HG03342 (cell line): ENCODE measurements at regions not wholly inside any gene's neighbourhood (a gene's known extent, or its start where the extent isn't known, plus 50 kb on each side); places are given as distances from the start of the nearest gene placed in this dataset.

ENCODE experiments used
- ATAC-seq: cut with Tn5 transposase; IDR thresholded peaks from one replicate; pipeline ENCODE4 v1.9.1; 2021; ENCODE audit warnings: mild to moderate bottlenecking, moderate library complexity; ENCODE audit not compliant: unreplicated experiment

- ATAC-seq = peak; percentile 61
Observed at GRCh38 chr6:90730151-90730673, 143.3 kb upstream of the MAP3K7 start.

GRCh38 chr6:90729057-90729456 lies 142.2 kb upstream of the MAP3K7 start:
- ATAC-seq = no peak

GRCh38 chr6:90722648-90723047 lies 135.8 kb upstream of the MAP3K7 start:
- no peak for ATAC-seq

GRCh38 chr6:90720404-90720803 lies 133.5 kb upstream of the MAP3K7 start:
- no peak for ATAC-seq

GRCh38 chr6:90719321-90720195 lies 132.7 kb upstream of the MAP3K7 start:
- no peak for ATAC-seq

GRCh38 chr6:90716376-90716775 lies 129.5 kb upstream of the MAP3K7 start:
- ATAC-seq = no peak

- no peak for ATAC-seq
Observed at GRCh38 chr6:90715093-90715655, 128.3 kb upstream of the MAP3K7 start.

GRCh38 chr6:90714319-90714718 lies 127.4 kb upstream of the MAP3K7 start:
- no peak for ATAC-seq

GRCh38 chr6:90712114-90712513 lies 125.2 kb upstream of the MAP3K7 start:
- no peak for ATAC-seq

- ATAC-seq = no peak
Observed at GRCh38 chr6:90709431-90709996, 122.6 kb upstream of the MAP3K7 start.

- no peak for ATAC-seq
Observed at GRCh38 chr6:90708206-90708737, 121.4 kb upstream of the MAP3K7 start.

GRCh38 chr6:90707246-90707645 lies 120.4 kb upstream of the MAP3K7 start:
- ATAC-seq = no peak

- ATAC-seq = no peak
Observed at GRCh38 chr6:90703336-90703735, 116.5 kb upstream of the MAP3K7 start.

GRCh38 chr6:90701926-90702325 lies 115.1 kb upstream of the MAP3K7 start:
- no peak for ATAC-seq

- peak; percentile 94 for ATAC-seq
Observed at GRCh38 chr6:90701146-90701781, 114.4 kb upstream of the MAP3K7 start.

GRCh38 chr6:90695316-90695715 lies 108.4 kb upstream of the MAP3K7 start:
- no peak for ATAC-seq

GRCh38 chr6:90694802-90695201 lies 107.9 kb upstream of the MAP3K7 start:
- ATAC-seq = no peak

GRCh38 chr6:90691823-90692222 lies 105.0 kb upstream of the MAP3K7 start:
- peak; percentile 55 for ATAC-seq

GRCh38 chr6:90689172-90689571 lies 102.3 kb upstream of the MAP3K7 start:
- no peak for ATAC-seq

- no peak for ATAC-seq
Observed at GRCh38 chr6:90687775-90688380, 101.0 kb upstream of the MAP3K7 start.

GRCh38 chr6:90681863-90682262 lies 95.0 kb upstream of the MAP3K7 start:
- no peak for ATAC-seq
